ENCODE measurements at regions not wholly inside any gene's neighbourhood (a gene's known extent, or its start where the extent isn't known, plus 50 kb on each side); places are given as distances from the start of the nearest gene placed in this dataset.

- in situ Hi-C loops (cut with HindIII; ENCODE audit: low pct_ligation_motif_present, low sequenced_read_pairs) = no loop called here
- no peak overlapping the region for H3K4me3 ChIP-seq (ENCODE audit: low read depth, low read length)
- no peaks in the 10 kb centered on the region for H3K36me3 ChIP-seq (replicated peaks)
- H3K27ac ChIP-seq = no peak overlapping the region
- TF ChIP-seq, protein P1, sequence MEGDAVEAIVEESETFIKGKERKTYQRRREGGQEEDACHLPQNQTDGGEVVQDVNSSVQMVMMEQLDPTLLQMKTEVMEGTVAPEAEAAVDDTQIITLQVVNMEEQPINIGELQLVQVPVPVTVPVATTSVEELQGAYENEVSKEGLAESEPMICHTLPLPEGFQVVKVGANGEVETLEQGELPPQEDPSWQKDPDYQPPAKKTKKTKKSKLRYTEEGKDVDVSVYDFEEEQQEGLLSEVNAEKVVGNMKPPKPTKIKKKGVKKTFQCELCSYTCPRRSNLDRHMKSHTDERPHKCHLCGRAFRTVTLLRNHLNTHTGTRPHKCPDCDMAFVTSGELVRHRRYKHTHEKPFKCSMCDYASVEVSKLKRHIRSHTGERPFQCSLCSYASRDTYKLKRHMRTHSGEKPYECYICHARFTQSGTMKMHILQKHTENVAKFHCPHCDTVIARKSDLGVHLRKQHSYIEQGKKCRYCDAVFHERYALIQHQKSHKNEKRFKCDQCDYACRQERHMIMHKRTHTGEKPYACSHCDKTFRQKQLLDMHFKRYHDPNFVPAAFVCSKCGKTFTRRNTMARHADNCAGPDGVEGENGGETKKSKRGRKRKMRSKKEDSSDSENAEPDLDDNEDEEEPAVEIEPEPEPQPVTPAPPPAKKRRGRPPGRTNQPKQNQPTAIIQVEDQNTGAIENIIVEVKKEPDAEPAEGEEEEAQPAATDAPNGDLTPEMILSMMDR (IDR thresholded peaks at IDR 0.05; ENCODE audit: low read depth, low read length, missing control alignments) = no peak
- H3K27me3 ChIP-seq (replicated peaks) = no peaks in the 10 kb centered on the region
- no peak for DNase-seq
These were observed 253.8 kb downstream of the FAM43A start for GRCh38 chr3:194939532-194939909.

GRCh38 chr3:194939949-194940770 is 254.5 kb downstream of the FAM43A start:
- TF ChIP-seq, protein P1 (IDR thresholded peaks at IDR 0.05; ENCODE audit: low read depth, low read length, missing control alignments) = no peak
- Histone ChIP-seq H3K27ac (no peak overlapping the region), H3K4me3 (ENCODE audit: low read depth, low read length) (no peak overlapping the region), H3K36me3 (replicated peaks) (no peaks in the 10 kb centered on the region), H3K27me3 (replicated peaks) (no peaks in the 10 kb centered on the region)
- in situ Hi-C loops (cut with HindIII; ENCODE audit: low pct_ligation_motif_present, low sequenced_read_pairs) = no loop called here
- no peak for DNase-seq

DNA sequence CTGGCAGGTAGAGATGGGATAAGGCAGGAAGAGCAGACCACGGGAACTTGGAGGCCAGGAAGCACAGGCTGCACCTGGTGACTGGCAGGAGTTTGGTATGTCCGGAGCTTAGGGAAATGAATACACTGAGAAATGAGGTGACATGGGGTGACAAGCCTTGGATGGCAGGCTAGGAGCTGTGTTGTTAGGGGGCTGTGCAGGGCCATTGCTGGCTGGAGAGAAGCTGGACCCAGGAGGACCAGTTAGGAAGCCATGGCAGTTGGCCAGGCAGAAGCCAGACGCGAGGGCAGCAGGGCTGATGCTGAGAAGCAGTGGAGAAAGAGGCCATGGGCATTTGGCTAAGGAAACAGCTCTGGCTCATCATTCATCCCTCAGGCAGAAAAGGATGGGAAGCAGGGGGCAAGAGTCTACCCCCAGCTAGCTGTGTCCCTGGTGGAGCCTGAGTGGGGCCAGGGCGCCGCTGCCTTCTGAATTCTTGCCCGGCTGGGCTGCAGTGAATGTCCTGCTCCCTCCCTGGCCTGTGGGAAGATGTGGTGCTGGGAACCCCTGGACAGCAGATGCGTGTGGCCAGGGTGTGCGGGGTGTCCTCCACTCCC is 255.8 kb downstream of the FAM43A start:
- H3K4me3 ChIP-seq (ENCODE audit: low read depth, low read length) = no peak overlapping the region
- H3K27ac ChIP-seq = no peak overlapping the region
- DNase-seq = no peak
- in situ Hi-C loops (cut with HindIII; ENCODE audit: low pct_ligation_motif_present, low sequenced_read_pairs) = no loop called here
- TF ChIP-seq, protein P1 (IDR thresholded peaks at IDR 0.05; ENCODE audit: low read depth, low read length, missing control alignments) = no peak
- H3K27me3 ChIP-seq (replicated peaks) = no peaks in the 10 kb centered on the region
- no peaks in the 10 kb centered on the region for H3K36me3 ChIP-seq (replicated peaks)

DNA sequence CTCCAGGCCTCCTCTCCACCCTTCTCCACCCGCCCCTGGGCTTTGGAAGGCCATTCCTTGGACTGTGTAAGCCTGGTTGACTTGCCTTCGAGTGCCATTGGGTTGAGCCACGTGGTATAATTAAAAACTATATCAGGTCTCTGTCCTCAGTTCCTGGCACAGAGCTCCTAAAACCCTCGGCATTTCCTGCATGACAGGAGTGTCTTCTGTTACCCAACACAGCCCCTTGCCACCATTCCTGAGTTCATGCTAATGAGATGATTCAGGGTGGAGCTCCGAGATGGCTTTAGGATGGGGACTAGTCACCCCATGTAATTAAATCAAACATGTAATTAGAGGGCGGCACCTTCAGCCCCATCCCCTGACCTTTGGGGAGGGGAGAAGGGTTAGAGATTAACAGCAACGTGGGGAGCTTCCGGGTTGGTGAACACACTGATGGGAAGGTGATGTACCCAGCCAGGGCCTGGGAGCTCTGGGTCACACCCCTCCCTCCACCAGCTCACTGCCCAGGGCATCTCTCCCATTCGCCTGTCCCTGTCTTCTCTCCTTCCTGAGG is 256.4 kb downstream of the FAM43A start:
- H3K36me3 ChIP-seq (replicated peaks) = no peaks in the 10 kb centered on the region
- H3K27me3 ChIP-seq (replicated peaks) = no peaks in the 10 kb centered on the region
- no peak for DNase-seq
- TF ChIP-seq, protein P1 (IDR thresholded peaks at IDR 0.05; ENCODE audit: low read depth, low read length, missing control alignments) = no peak
- no peak overlapping the region for H3K4me3 ChIP-seq (ENCODE audit: low read depth, low read length)
- H3K27ac ChIP-seq = no peak overlapping the region
- in situ Hi-C loops (cut with HindIII; ENCODE audit: low pct_ligation_motif_present, low sequenced_read_pairs) = no loop called here

GRCh38 chr3:194944526-194944925 is 258.8 kb downstream of the FAM43A start:
- Histone ChIP-seq H3K27me3 (replicated peaks) (no peaks in the 10 kb centered on the region), H3K36me3 (replicated peaks) (no peaks in the 10 kb centered on the region), H3K4me3 (ENCODE audit: low read depth, low read length) (no peak overlapping the region), H3K27ac (no peak overlapping the region)
- no peak for DNase-seq
- in situ Hi-C loops (cut with HindIII; ENCODE audit: low pct_ligation_motif_present, low sequenced_read_pairs) = no loop called here
- TF ChIP-seq, protein P1 (IDR thresholded peaks at IDR 0.05; ENCODE audit: low read depth, low read length, missing control alignments) = no peak
